Stimulated activated naive CD8-positive, alpha-beta T cell treated with anti-CD3 and anti-CD28 coated beads, Interleukin-15, Interleukin-2, amounts not matched to agents 100 U/mL and 50 U/mL, for 24 hours (primary cell): ENCODE measurements at regions not wholly inside any gene's neighbourhood (a gene's known extent, or its start where the extent isn't known, plus 50 kb on each side); places are given as distances from the start of the nearest gene placed in this dataset.
"Not testable (repeated sequence)": the region's sequence is repeated elsewhere in the genome, so short reads cannot be mapped to it uniquely, and the experiment has no call there.

ENCODE experiments used
- ATAC-seq: fragments of 150-1000 bp; cut with Tn5 transposase; one replicate; pipeline ENCODE4 v1.10.0; 2021
- DNase-seq: peaks from one replicate; pipeline ENCODE4 v3.0.0; 2021

GRCh38 chr9:86575137-86575536, 220.9 kb upstream of the TUT7 start:
- ATAC-seq (no peak), DNase-seq (no peak)

- no peak for ATAC-seq
- no peak for DNase-seq
Measured at GRCh38 chr9:86573886-86574285, 219.7 kb upstream of the TUT7 start.

- DNase-seq (no peak), ATAC-seq (no peak)
Measured at GRCh38 chr9:86572904-86573303, 218.7 kb upstream of the TUT7 start.

DNA sequence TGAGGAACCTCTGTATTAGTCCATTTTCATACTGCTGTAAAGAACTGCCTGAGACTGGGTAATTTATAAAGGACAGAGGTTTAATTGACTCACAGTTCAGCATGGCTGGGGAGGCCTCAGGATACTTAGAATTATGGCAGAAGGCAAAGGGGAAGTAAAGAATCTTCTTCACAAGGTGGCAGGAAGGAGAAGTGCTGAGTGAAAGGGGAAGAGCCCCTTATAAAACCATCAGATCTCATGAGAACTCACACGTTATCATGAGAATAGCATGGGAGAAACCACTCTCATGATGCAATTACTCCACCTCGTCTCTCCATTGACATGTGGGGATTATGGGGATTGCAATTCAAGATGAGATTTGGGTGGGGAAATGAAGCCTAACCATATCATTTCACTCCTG, 211.4 kb upstream of the TUT7 start:
- not testable (repeated sequence) for DNase-seq, ATAC-seq

DNA sequence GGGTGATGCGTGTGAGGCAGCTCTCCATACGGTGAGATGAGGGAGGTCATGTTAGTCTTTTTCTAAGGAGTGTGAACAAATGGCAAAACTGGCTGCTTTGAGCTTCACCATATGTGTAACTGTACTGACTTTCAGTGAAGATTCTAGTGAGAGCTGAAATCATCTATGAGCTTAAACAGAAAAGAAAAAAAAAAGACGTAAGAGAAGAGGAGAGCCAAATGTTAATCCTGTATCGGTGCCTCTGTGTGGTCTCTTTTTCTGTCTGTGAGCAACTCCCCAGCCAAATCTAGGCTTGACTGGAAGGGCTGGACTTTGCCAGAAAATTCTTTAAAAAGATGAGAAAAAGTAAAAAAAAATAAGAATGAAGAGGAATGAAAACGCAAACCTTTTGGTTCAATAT, 209.7 kb upstream of the TUT7 start:
- no peak for DNase-seq
- no peak for ATAC-seq

DNA sequence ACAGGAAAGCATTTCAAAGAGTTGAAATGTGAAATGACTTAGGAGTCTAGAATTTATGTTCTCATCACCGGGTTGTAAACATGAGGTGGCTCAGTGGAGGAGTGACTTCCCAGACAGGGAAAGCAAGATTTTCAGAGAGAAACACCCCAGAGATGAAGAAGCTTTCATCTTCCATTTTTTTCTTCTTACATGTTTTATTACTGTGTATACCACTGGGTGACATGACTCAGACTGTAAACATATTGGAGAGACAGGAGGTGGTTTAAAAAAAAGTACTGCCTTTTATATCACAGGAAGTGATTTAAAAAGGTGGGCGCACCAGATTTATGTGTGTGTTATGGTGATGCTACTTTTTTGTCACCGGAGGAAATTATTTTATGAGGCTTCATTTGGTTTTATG, 209.1 kb upstream of the TUT7 start:
- ATAC-seq (no peak), DNase-seq (no peak)

DNA sequence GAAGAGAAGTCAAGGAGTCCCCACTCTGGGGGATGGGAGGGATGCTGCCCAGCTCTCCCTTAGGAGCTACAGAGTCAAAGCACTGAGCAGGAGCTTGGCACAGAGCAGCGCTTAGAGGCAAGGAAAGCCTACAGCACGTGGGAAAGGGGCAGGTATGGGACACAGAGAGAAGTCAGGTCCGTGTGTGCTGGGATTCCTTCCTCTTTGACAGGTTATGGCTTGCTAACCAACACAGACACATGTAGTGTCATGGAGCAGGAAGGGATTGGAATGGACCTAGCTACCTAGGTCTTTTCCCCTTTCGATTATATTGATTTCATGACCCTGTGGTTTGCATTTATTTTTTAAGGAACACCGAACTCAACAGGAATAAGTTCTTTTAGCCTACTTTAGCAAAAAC, 208.5 kb upstream of the TUT7 start:
- ATAC-seq (no peak), DNase-seq (no peak)

GRCh38 chr9:86557918-86558317, 203.7 kb upstream of the TUT7 start:
- no peak for ATAC-seq

GRCh38 chr9:86557063-86557766, 203.0 kb upstream of the TUT7 start:
- ATAC-seq (no peak), DNase-seq (no peak)

More at GRCh38 chr9:86557918-86558317, 203.7 kb upstream of the TUT7 start:
- no peak for DNase-seq

DNA sequence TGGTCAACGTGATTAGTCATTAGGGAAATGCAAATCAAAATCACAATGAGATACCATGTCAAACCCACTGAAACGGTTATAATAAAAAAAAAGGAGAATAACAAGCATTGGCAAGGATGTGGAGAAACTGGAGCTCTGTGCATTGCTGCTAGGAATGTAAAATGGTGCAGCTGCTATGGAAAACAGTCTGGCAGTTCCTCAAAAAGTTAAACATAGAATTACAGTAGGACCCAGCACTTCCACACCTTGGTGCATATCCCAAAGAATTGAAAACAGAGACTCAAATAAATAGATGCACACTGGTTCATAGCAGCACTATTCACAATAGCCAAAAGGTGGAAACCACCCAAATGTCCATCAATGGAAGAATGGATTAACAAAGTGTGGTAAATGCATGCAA, 201.5 kb upstream of the TUT7 start:
- no peak for DNase-seq
- ATAC-seq, result no peak

GRCh38 chr9:86550401-86550800, 196.2 kb upstream of the TUT7 start:
- DNase-seq (no peak), ATAC-seq (no peak)

- DNase-seq (no peak), ATAC-seq (no peak)
Measured at GRCh38 chr9:86549920-86550319, 195.7 kb upstream of the TUT7 start.

- DNase-seq (no peak), ATAC-seq (no peak)
Measured at GRCh38 chr9:86549401-86549811, 195.2 kb upstream of the TUT7 start.

- ATAC-seq (no peak), DNase-seq (no peak)
Measured at GRCh38 chr9:86548220-86548619, 194.0 kb upstream of the TUT7 start.

- ATAC-seq (no peak), DNase-seq (no peak)
Measured at GRCh38 chr9:86547571-86547970, 193.4 kb upstream of the TUT7 start.

DNA sequence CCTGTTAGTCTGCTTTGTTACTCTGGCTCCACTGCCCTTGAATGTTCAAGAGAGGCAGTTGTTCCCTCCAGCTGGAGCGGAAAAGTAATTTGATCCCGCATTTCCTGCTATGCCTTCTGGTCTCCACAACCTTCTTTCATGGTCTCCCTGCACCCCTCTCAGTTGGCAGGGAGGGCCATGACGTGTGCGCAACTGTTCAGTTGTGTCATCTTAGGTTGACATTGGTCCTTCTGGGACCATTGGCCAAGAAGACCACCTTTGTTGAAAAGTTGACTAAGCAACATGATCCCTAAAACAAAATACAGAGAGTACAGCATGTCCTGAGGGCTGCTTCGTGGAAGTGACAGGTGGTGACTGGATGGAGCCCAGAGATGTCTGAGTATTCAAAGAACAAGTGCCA, 192.5 kb upstream of the TUT7 start:
- no peak for DNase-seq
- ATAC-seq, result no peak

GRCh38 chr9:86545090-86545489, 190.9 kb upstream of the TUT7 start:
- no peak for ATAC-seq
- no peak for DNase-seq

DNA sequence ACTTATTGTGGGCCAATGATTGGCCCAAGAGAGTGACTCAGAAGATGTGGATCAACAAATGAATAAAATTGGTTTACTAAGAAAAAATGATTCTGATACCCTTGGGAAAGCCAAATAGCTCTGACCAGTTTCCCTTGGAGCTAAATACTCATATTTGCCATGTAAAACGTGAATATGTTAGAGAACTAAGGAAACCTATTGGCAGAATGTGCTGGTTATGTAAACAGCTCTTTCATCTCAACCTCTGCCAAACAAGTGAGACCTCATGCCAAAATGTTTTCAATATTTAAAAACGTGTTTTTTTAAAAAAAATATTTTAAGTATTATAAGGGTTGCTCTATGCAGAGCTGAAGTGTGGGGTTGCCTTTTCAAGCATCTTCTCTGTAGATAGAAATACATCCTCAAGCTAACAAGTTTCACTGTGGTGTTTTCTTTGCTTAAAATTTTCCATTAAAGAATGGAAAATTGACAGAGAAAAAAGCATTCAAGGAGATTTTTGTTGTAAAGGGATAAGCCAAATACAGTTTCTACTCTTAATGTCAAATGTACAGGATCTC, 186.9 kb upstream of the TUT7 start:
- ATAC-seq (no peak), DNase-seq (no peak)

GRCh38 chr9:86535406-86535915, 181.3 kb upstream of the TUT7 start:
- no peak for ATAC-seq
- DNase-seq, result no peak

- DNase-seq (no peak), ATAC-seq (no peak)
Measured at GRCh38 chr9:86534572-86535258, 180.5 kb upstream of the TUT7 start.

GRCh38 chr9:86531971-86532640, 177.9 kb upstream of the TUT7 start:
- ATAC-seq (no peak), DNase-seq (no peak)

DNA sequence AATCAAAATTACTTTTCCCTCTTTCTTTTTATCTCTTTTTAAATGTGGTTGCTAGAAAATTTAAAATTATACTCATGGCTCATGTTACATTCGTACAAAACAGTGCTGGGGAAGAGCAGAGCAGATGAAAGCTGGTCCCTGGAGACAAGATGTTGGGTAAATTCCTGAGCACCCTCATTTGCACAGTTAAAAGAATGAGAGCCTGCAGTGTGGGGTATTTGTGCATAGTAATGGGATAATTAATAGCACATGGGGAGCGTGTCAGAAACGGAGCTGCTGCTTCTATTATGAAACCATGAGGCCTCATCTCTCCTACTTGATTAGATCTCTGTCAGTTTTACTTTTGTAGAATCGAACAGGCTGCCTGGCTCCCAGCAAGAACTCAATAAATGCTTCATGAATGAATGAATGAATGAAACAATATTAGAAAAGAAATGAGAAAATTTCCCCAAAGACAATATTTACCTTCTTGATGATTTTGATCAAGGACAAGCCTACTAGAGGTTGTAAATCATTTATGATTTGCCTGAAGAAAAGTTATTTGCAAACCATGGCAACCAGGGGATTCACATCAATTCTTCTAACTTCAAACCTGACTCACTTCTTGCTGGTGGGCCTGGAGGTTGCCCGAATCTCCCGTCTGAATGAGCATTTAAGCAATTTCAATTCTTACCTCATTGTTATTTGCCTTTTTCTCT, 177.2 kb upstream of the TUT7 start:
- ATAC-seq (no peak), DNase-seq (no peak)
